ENCODE measurements at regions not wholly inside any gene's neighbourhood (a gene's known extent, or its start where the extent isn't known, plus 50 kb on each side); places are given as distances from the start of the nearest gene placed in this dataset.

GRCh38 chr12:13454991-13455777, 258.7 kb downstream of the EMP1 start:
- H3K9me3 ChIP-seq (ENCODE audit: control insufficient read depth, insufficient read depth, low read length): no peaks in the 10 kb centered on the region
- H4K8ac ChIP-seq (ENCODE audit: low read depth in 2 of 2, low read length in 2 of 2): no peak overlapping the region
- H2AK5ac ChIP-seq (ENCODE audit: low read depth, low read length): no peak overlapping the region
- H3K4me1 ChIP-seq (ENCODE audit: control insufficient read depth, insufficient read depth, low read length): no peaks in the 10 kb centered on the region
- H3K4ac ChIP-seq (ENCODE audit: low read depth, low read length): no peak overlapping the region
- no peak overlapping the region for H4K91ac ChIP-seq (ENCODE audit: insufficient read depth, low read depth, low read length)
- no peak for TF ChIP-seq CHD1 (IDR thresholded peaks at IDR 0.05; ENCODE audit: low read depth, low read length)
- TF ChIP-seq BHLHE40 (IDR thresholded peaks at IDR 0.05; ENCODE audit: low read depth, low read length): no peak
- no peak for TF ChIP-seq SMC3 (IDR thresholded peaks at IDR 0.05; ENCODE audit: low read depth, low read length)
- TF ChIP-seq MAZ (IDR thresholded peaks at IDR 0.05; ENCODE audit: borderline replicate concordance, low read depth, low read length): no peak
- no peak for TF ChIP-seq RAD21 (IDR thresholded peaks at IDR 0.05; ENCODE audit: low read length)
- no peak for TF ChIP-seq USF2 (IDR thresholded peaks at IDR 0.05; ENCODE audit: low read depth, low read length)
- TF ChIP-seq CTCF (conservative IDR thresholded peaks at IDR 0.05; ENCODE audit: low read depth, low read length): no peak
- no peak for TF ChIP-seq RCOR1 (IDR thresholded peaks at IDR 0.05; ENCODE audit: insufficient replicate concordance, low read length)
- TF ChIP-seq RFX5 (IDR thresholded peaks at IDR 0.05; ENCODE audit: low read depth, low read length): no peak
- no peak for TF ChIP-seq MAFK (IDR thresholded peaks at IDR 0.05; ENCODE audit: low read depth, low read length)
- TF ChIP-seq FOS (IDR thresholded peaks at IDR 0.05; ENCODE audit: low read depth, low read length): no peak
- no peak for TF ChIP-seq CEBPB (IDR thresholded peaks at IDR 0.05; ENCODE audit: low read depth, low read length)
- no peak for TF ChIP-seq MXI1 (IDR thresholded peaks at IDR 0.05; ENCODE audit: borderline replicate concordance, low read depth, low read length)
- TF ChIP-seq ELK1 (IDR thresholded peaks at IDR 0.05; ENCODE audit: borderline replicate concordance, low read depth, low read length): no peak
- no peak for TF ChIP-seq POLR2A (IDR thresholded peaks at IDR 0.05; ENCODE audit: low read depth, low read length)
- TF ChIP-seq NFE2L2 (IDR thresholded peaks at IDR 0.05; ENCODE audit: low read depth, low read length): no peak
- in situ Hi-C loops (cut with MboI; ENCODE audit: low sequenced_read_pairs) (no loop called here), dilution Hi-C loops (cut with HindIII; ENCODE audit: low sequenced_read_pairs, unreplicated experiment) (no loop called here), intact Hi-C loops (cut with micrococcal nuclease) (no loop called here)
- ChIA-PET CTCF (no interaction called here), POLR2A (ENCODE audit: unreplicated experiment) (no interaction called here)
- DNase-seq (no peak), ATAC-seq (ENCODE audit: low read depth) (no peak)
- no peaks in the 10 kb centered on the region for H3K36me3 ChIP-seq (ENCODE audit: control insufficient read depth, insufficient read depth, low read length)
- H4K20me1 ChIP-seq (ENCODE audit: insufficient read depth, low read length): no peaks in the 10 kb centered on the region
- H2BK20ac ChIP-seq (ENCODE audit: low read depth, low read length): no peak overlapping the region
- H2AK9ac ChIP-seq (replicated peaks; ENCODE audit: low read depth, low read length, poor library complexity): no peak overlapping the region
- no peak overlapping the region for H3K56ac ChIP-seq (ENCODE audit: extremely low read depth, insufficient read depth, low read length)
- H3K4me3 ChIP-seq (ENCODE audit: insufficient read depth, low read depth, low read length): no peak overlapping the region
- H3K9me1 ChIP-seq (ENCODE audit: insufficient read depth, low read length): no peaks in the 10 kb centered on the region
- H3K27me3 ChIP-seq (ENCODE audit: control insufficient read depth, insufficient read depth, low read length): no peaks in the 10 kb centered on the region
- H2BK15ac ChIP-seq (ENCODE audit: low read depth, low read length): no peak overlapping the region
- no peak overlapping the region for H2AFZ ChIP-seq (replicated peaks; ENCODE audit: low read length, poor library complexity)
- H3K18ac ChIP-seq (ENCODE audit: low read depth, low read length): no peak overlapping the region
- H3K14ac ChIP-seq (replicated peaks; ENCODE audit: low read depth, low read length): no peak overlapping the region
- no peak overlapping the region for H3K4me2 ChIP-seq (ENCODE audit: low read depth, low read length)
- H4K5ac ChIP-seq (ENCODE audit: low read depth, low read length): no peak overlapping the region
- no peak overlapping the region for H3K27ac ChIP-seq (ENCODE audit: insufficient read depth, low read length)
- no peak overlapping the region for H3K23ac ChIP-seq (ENCODE audit: low read depth, low read length)
- no peak overlapping the region for H2BK120ac ChIP-seq (ENCODE audit: low read depth, low read length)
- no peak overlapping the region for H2BK5ac ChIP-seq (ENCODE audit: low read depth, low read length, poor library complexity, severe bottlenecking)
- no peak overlapping the region for H3K9ac ChIP-seq (ENCODE audit: low read depth, low read length)
- BruUV-seq (replicated peaks): no TSS peak
- no peaks in the 10 kb centered on the region for H3K79me1 ChIP-seq (ENCODE audit: low read depth in 1 of 2, low read length in 2 of 2)
- WGBS, 2 experiments (ENCODE audit: extremely low coverage in 2 of 2, insufficient read length in 1 of 2): no CpG with 5 or more reads among the region's 3 CpGs

Data from IMR-90 (cell line).